DND-41 (cell line): ENCODE measurements at regions not wholly inside any gene's neighbourhood (a gene's known extent, or its start where the extent isn't known, plus 50 kb on each side); places are given as distances from the start of the nearest gene placed in this dataset.
A peak's percentile ranks its signal among the peaks of the same experiment; 100 is the strongest.

Experiments used
- ATAC-seq: fragments of 200-7000 bp; cut with Tn5 transposase; 3 replicates; pipeline ENCODE4 v1.9.1; 2021; ENCODE audit warnings: low read depth; ENCODE audit not compliant: insufficient read depth
- DNase-seq: peaks from one replicate; pipeline ENCODE4 v3.0.0-alpha.2; 2020
- H2AFZ ChIP-seq: 2 replicates; pipeline ENCODE4 v1.6.0; 2012; ENCODE audit warnings: low read depth, low read length
- H3K27ac ChIP-seq: 2 replicates; pipeline ENCODE4 v1.5.1; 2012; ENCODE audit warnings: low read length, inconsistent platforms
- H3K27me3 ChIP-seq: fragments of 200-600 bp; sonication (generic); 2 replicates; pipeline ENCODE4 v1.6.0; 2012; ENCODE audit warnings: low read length, mild to moderate bottlenecking, inconsistent platforms; ENCODE audit not compliant: insufficient read depth, poor library complexity
- H3K36me3 ChIP-seq: 2 replicates; pipeline ENCODE4 v1.5.1; 2012; ENCODE audit warnings: low read length, inconsistent platforms; ENCODE audit not compliant: insufficient read depth
- H3K4me1 ChIP-seq: 2 replicates; pipeline ENCODE4 v1.5.1; 2012; ENCODE audit warnings: mild to moderate bottlenecking, low read length; ENCODE audit not compliant: insufficient read depth
- H3K4me2 ChIP-seq: 2 replicates; pipeline ENCODE4 v1.6.0; 2012; ENCODE audit warnings: mild to moderate bottlenecking, moderate library complexity, low read length, inconsistent platforms; ENCODE audit not compliant: insufficient read depth
- H3K4me3 ChIP-seq, 2 experiments: fragments of 200-600 bp in 1 of 2; shearing (Covaris generic) in 1 of 2; 2 replicates each; pipeline ENCODE4 v1.5.1; 2012 to 2016; ENCODE audit warnings: inconsistent platforms in 2 of 2, low read length in 2 of 2, mild to moderate bottlenecking in 2 of 2, low read depth in 1 of 2, moderate library complexity in 1 of 2
- H3K79me2 ChIP-seq: 2 replicates; pipeline ENCODE4 v1.6.0; 2012; ENCODE audit warnings: low read length, inconsistent platforms; ENCODE audit not compliant: insufficient read depth
- H3K9ac ChIP-seq: 2 replicates; pipeline ENCODE4 v1.6.0; 2012; ENCODE audit warnings: low read depth, mild to moderate bottlenecking, inconsistent platforms, low read length, moderate library complexity
- H3K9me3 ChIP-seq: 2 replicates; pipeline ENCODE4 v1.5.1; 2012; ENCODE audit warnings: low read length, moderate library complexity, mild to moderate bottlenecking, inconsistent platforms; ENCODE audit not compliant: insufficient read depth, severe bottlenecking
- H4K20me1 ChIP-seq: 2 replicates; pipeline ENCODE4 v1.6.0; 2012; ENCODE audit warnings: low read length; ENCODE audit not compliant: insufficient read depth
- CTCF ChIP-seq: IDR thresholded peaks from 2 replicates; pipeline ENCODE4 v1.5.1; 2012; ENCODE audit warnings: borderline replicate concordance, low read length, moderate library complexity, mild to moderate bottlenecking; ENCODE audit not compliant: poor library complexity, severe bottlenecking; ENCODE audit errors: extremely low read depth
- EZH2 ChIP-seq: IDR thresholded peaks from 3 replicates; pipeline ENCODE4 v1.6.1; 2012; ENCODE audit warnings: borderline replicate concordance, low read depth, mild to moderate bottlenecking, moderate library complexity, low read length, inconsistent platforms; ENCODE audit not compliant: severe bottlenecking

- Histone ChIP-seq H3K9ac (no peak overlapping the region), H2AFZ (no peak overlapping the region), H3K27ac (no peak overlapping the region), H3K9me3 (peaks cover 16% of the 10 kb centered on the region), H4K20me1 (no peaks in the 10 kb centered on the region), H3K4me1 (no peaks in the 10 kb centered on the region), H3K4me3 (no peak overlapping the region), H3K36me3 (no peaks in the 10 kb centered on the region), H3K27me3 (no peaks in the 10 kb centered on the region), H3K79me2 (no peaks in the 10 kb centered on the region), H3K4me2 (no peak overlapping the region)
- DNase-seq, result no peak
- TF ChIP-seq CTCF (no peak), EZH2 (no peak)
- no peak for ATAC-seq
These were observed 349.8 kb upstream of the PABPC4L start for GRCh38 chr4:134551348-134551747.

- no peaks in the 10 kb centered on the region for H3K4me1 ChIP-seq
- H2AFZ ChIP-seq, result no peak overlapping the region
- no peaks in the 10 kb centered on the region for H3K79me2 ChIP-seq
- no peak for TF ChIP-seq CTCF
- TF ChIP-seq EZH2, result no peak
- no peak for ATAC-seq
- no peaks in the 10 kb centered on the region for H4K20me1 ChIP-seq
- no peak overlapping the region for H3K4me2 ChIP-seq
- no peak overlapping the region for H3K9ac ChIP-seq
- no peak overlapping the region for H3K4me3 ChIP-seq
- peaks cover 18% of the 10 kb centered on the region for H3K9me3 ChIP-seq
- no peaks in the 10 kb centered on the region for H3K27me3 ChIP-seq
- H3K27ac ChIP-seq, result no peak overlapping the region
- DNase-seq, result no peak
- no peaks in the 10 kb centered on the region for H3K36me3 ChIP-seq
These were observed 346.6 kb upstream of the PABPC4L start for GRCh38 chr4:134548052-134548628.

- Histone ChIP-seq H3K4me1 (no peaks in the 10 kb centered on the region), H3K27ac (no peak overlapping the region), H3K9me3 (peaks cover 18% of the 10 kb centered on the region), H2AFZ (no peak overlapping the region), H3K79me2 (no peaks in the 10 kb centered on the region), H3K36me3 (no peaks in the 10 kb centered on the region), H3K4me2 (no peak overlapping the region), H4K20me1 (no peaks in the 10 kb centered on the region), H3K4me3 (no peak overlapping the region), H3K27me3 (no peaks in the 10 kb centered on the region), H3K9ac (no peak overlapping the region)
- TF ChIP-seq CTCF (no peak), EZH2 (no peak)
- DNase-seq, result no peak
- no peak for ATAC-seq
These were observed 344.7 kb upstream of the PABPC4L start for GRCh38 chr4:134546279-134546678.

- ATAC-seq, result no peak
These were observed 342.7 kb upstream of the PABPC4L start for GRCh38 chr4:134544303-134544770.

More at GRCh38 chr4:134544303-134544770, 342.7 kb upstream of the PABPC4L start:
- Histone ChIP-seq H3K27ac (no peak overlapping the region), H2AFZ (peak overlapping the region; percentile 56), H3K36me3 (no peaks in the 10 kb centered on the region), H4K20me1 (no peaks in the 10 kb centered on the region), H3K4me1 (no peaks in the 10 kb centered on the region), H3K4me3 (no peak overlapping the region), H3K4me2 (no peak overlapping the region), H3K9me3 (peaks cover 18% of the 10 kb centered on the region), H3K79me2 (no peaks in the 10 kb centered on the region), H3K9ac (no peak overlapping the region), H3K27me3 (no peaks in the 10 kb centered on the region)
- DNase-seq, result no peak
- TF ChIP-seq CTCF (no peak), EZH2 (no peak)
